ENCODE measurements at regions not wholly inside any gene's neighbourhood (a gene's known extent, or its start where the extent isn't known, plus 50 kb on each side); places are given as distances from the start of the nearest gene placed in this dataset.

- no peak overlapping the region for H3K4me3 Mint-ChIP-seq
- no peaks in the 10 kb centered on the region for H3K9me3 Mint-ChIP-seq
- peak overlapping the region; percentile 82 for H3K27ac Mint-ChIP-seq
These were observed 127.9 kb upstream of the CDK1 start for GRCh38 chr10:60650378-60650800.

GRCh38 chr10:60649485-60650377 is 128.5 kb upstream of the CDK1 start:
- no peaks in the 10 kb centered on the region for H3K9me3 Mint-ChIP-seq
- H3K4me3 Mint-ChIP-seq, result no peak overlapping the region
- no peak for ATAC-seq
- peak overlapping the region; percentile 82 for H3K27ac Mint-ChIP-seq
- H3K27me3 Mint-ChIP-seq, result no peaks in the 10 kb centered on the region
- no peaks in the 10 kb centered on the region for H3K36me3 Mint-ChIP-seq
- peaks cover 28% of the 10 kb centered on the region for H3K4me1 Mint-ChIP-seq

More at GRCh38 chr10:60650378-60650800, 127.9 kb upstream of the CDK1 start:
- Mint-ChIP-seq H3K27me3 (no peaks in the 10 kb centered on the region), H3K36me3 (no peaks in the 10 kb centered on the region), H3K4me1 (peaks cover 28% of the 10 kb centered on the region)
- no peak for ATAC-seq

GRCh38 chr10:60648761-60649160 is 129.5 kb upstream of the CDK1 start:
- Mint-ChIP-seq H3K36me3 (no peaks in the 10 kb centered on the region), H3K4me1 (peaks cover 28% of the 10 kb centered on the region), H3K27me3 (no peaks in the 10 kb centered on the region)

GRCh38 chr10:60646966-60647796 is 131.1 kb upstream of the CDK1 start:
- no peaks in the 10 kb centered on the region for H3K36me3 Mint-ChIP-seq
- H3K4me1 Mint-ChIP-seq, result peaks cover 15% of the 10 kb centered on the region
- no peaks in the 10 kb centered on the region for H3K27me3 Mint-ChIP-seq
- H3K9me3 Mint-ChIP-seq, result no peaks in the 10 kb centered on the region
- H3K27ac Mint-ChIP-seq, result no peak overlapping the region
- no peak for ATAC-seq
- no peak overlapping the region for H3K4me3 Mint-ChIP-seq

More at GRCh38 chr10:60648761-60649160, 129.5 kb upstream of the CDK1 start:
- no peak for ATAC-seq
- Mint-ChIP-seq H3K4me3 (no peak overlapping the region), H3K27ac (no peak overlapping the region), H3K9me3 (no peaks in the 10 kb centered on the region)

- Mint-ChIP-seq H3K4me3 (no peak overlapping the region), H3K27me3 (no peaks in the 10 kb centered on the region), H3K4me1 (peaks cover 12% of the 10 kb centered on the region), H3K27ac (peak overlapping the region; percentile 6), H3K9me3 (no peaks in the 10 kb centered on the region), H3K36me3 (no peaks in the 10 kb centered on the region)
- no peak for ATAC-seq
These were observed 132.3 kb upstream of the CDK1 start for GRCh38 chr10:60645980-60646379.

- no peaks in the 10 kb centered on the region for H3K9me3 Mint-ChIP-seq
- peaks cover 12% of the 10 kb centered on the region for H3K4me1 Mint-ChIP-seq
- ATAC-seq, result no peak
- no peak overlapping the region for H3K4me3 Mint-ChIP-seq
- peaks cover 5% of the 10 kb centered on the region for H3K36me3 Mint-ChIP-seq
- H3K27me3 Mint-ChIP-seq, result no peaks in the 10 kb centered on the region
- H3K27ac Mint-ChIP-seq, result no peak overlapping the region
These were observed 133.7 kb upstream of the CDK1 start for GRCh38 chr10:60644436-60645130.

- Mint-ChIP-seq H3K27ac (no peak overlapping the region), H3K4me1 (peaks cover 13% of the 10 kb centered on the region), H3K4me3 (no peak overlapping the region), H3K36me3 (peaks cover 8% of the 10 kb centered on the region), H3K27me3 (no peaks in the 10 kb centered on the region), H3K9me3 (peaks cover 2% of the 10 kb centered on the region)
- ATAC-seq, result no peak
These were observed 134.4 kb upstream of the CDK1 start for GRCh38 chr10:60643874-60644273.

GRCh38 chr10:60629332-60629731 is 148.9 kb upstream of the CDK1 start:
- Mint-ChIP-seq H3K27me3 (no peaks in the 10 kb centered on the region), H3K9me3 (no peaks in the 10 kb centered on the region), H3K4me1 (peaks cover 17% of the 10 kb centered on the region), H3K36me3 (peaks cover 8% of the 10 kb centered on the region), H3K4me3 (no peak overlapping the region), H3K27ac (no peak overlapping the region)
- ATAC-seq, result no peak

- peaks cover 12% of the 10 kb centered on the region for H3K4me1 Mint-ChIP-seq
- H3K27me3 Mint-ChIP-seq, result no peaks in the 10 kb centered on the region
- H3K9me3 Mint-ChIP-seq, result no peaks in the 10 kb centered on the region
- H3K4me3 Mint-ChIP-seq, result no peak overlapping the region
- no peak overlapping the region for H3K27ac Mint-ChIP-seq
- H3K36me3 Mint-ChIP-seq, result no peaks in the 10 kb centered on the region
- ATAC-seq, result no peak
These were observed 150.2 kb upstream of the CDK1 start for GRCh38 chr10:60627778-60628748.

GRCh38 chr10:60626037-60626436 is 152.2 kb upstream of the CDK1 start:
- Mint-ChIP-seq H3K4me1 (peaks cover 12% of the 10 kb centered on the region), H3K36me3 (no peaks in the 10 kb centered on the region), H3K9me3 (no peaks in the 10 kb centered on the region), H3K27me3 (no peaks in the 10 kb centered on the region), H3K27ac (no peak overlapping the region), H3K4me3 (no peak overlapping the region)
- no peak for ATAC-seq

GRCh38 chr10:60623627-60624026 is 154.7 kb upstream of the CDK1 start:
- H3K4me1 Mint-ChIP-seq, result peaks cover 10% of the 10 kb centered on the region
- no peak overlapping the region for H3K4me3 Mint-ChIP-seq
- no peaks in the 10 kb centered on the region for H3K9me3 Mint-ChIP-seq
- H3K27ac Mint-ChIP-seq, result no peak overlapping the region
- H3K36me3 Mint-ChIP-seq, result no peaks in the 10 kb centered on the region
- no peak for ATAC-seq
- H3K27me3 Mint-ChIP-seq, result no peaks in the 10 kb centered on the region

GRCh38 chr10:60621018-60621417 is 157.3 kb upstream of the CDK1 start:
- Mint-ChIP-seq H3K27me3 (no peaks in the 10 kb centered on the region), H3K27ac (no peak overlapping the region), H3K4me1 (peaks cover 6% of the 10 kb centered on the region), H3K4me3 (no peak overlapping the region), H3K36me3 (no peaks in the 10 kb centered on the region), H3K9me3 (no peaks in the 10 kb centered on the region)
- ATAC-seq, result no peak

GRCh38 chr10:60618861-60619260 is 159.4 kb upstream of the CDK1 start:
- Mint-ChIP-seq H3K27ac (no peak overlapping the region), H3K27me3 (no peaks in the 10 kb centered on the region), H3K4me3 (no peak overlapping the region), H3K9me3 (no peaks in the 10 kb centered on the region), H3K36me3 (no peaks in the 10 kb centered on the region), H3K4me1 (peaks cover 6% of the 10 kb centered on the region)
- no peak for ATAC-seq

GRCh38 chr10:60615541-60615940 is 162.7 kb upstream of the CDK1 start:
- H3K27ac Mint-ChIP-seq, result no peak overlapping the region
- H3K9me3 Mint-ChIP-seq, result no peaks in the 10 kb centered on the region
- H3K4me1 Mint-ChIP-seq, result peaks cover 6% of the 10 kb centered on the region
- no peaks in the 10 kb centered on the region for H3K27me3 Mint-ChIP-seq
- H3K36me3 Mint-ChIP-seq, result peaks cover 10% of the 10 kb centered on the region
- H3K4me3 Mint-ChIP-seq, result no peak overlapping the region
- ATAC-seq, result no peak
